Upper lobe of left lung (tissue), 6 donors: ENCODE measurements at regions not wholly inside any gene's neighbourhood (a gene's known extent, or its start where the extent isn't known, plus 50 kb on each side); places are given as distances from the start of the nearest gene placed in this dataset.
"Not testable (repeated sequence)": the region's sequence is repeated elsewhere in the genome, so short reads cannot be mapped to it uniquely, and the experiment has no call there.

ENCODE experiments used
- ATAC-seq, 2 donors: fragments of 200-7000 bp; cut with Tn5 transposase; one replicate each; pipeline ENCODE4 v1.9.1; 2022; ENCODE audit warnings: mild to moderate bottlenecking in 2 of 2, moderate library complexity in 2 of 2; ENCODE audit not compliant: low FRiP score in 2 of 2
- DNase-seq, 2 donors: peaks; one replicate each; pipeline ENCODE4 v3.0.0-alpha.2; 2019 to 2020
- H3K27ac ChIP-seq, 4 donors: fragments of 200-600 bp; sonication (generic); one replicate each; pipeline ENCODE4 v1.5.1; 2016 to 2019
- H3K27me3 ChIP-seq, 4 donors: fragments of 200-600 bp; sonication (generic); one replicate each; pipeline ENCODE4 v1.5.1; 2017 to 2019
- H3K36me3 ChIP-seq, 4 donors: fragments of 200-600 bp; sonication (generic); one replicate each; pipeline ENCODE4 v1.5.1; 2016 to 2019
- H3K4me1 ChIP-seq, 4 donors: fragments of 200-600 bp; sonication (generic); one replicate each; pipeline ENCODE4 v1.5.1; 2018 to 2019
- H3K4me3 ChIP-seq, 4 donors: fragments of 200-600 bp; sonication (generic); one replicate each; pipeline ENCODE4 v1.5.1; 2017 to 2019; ENCODE audit warnings: mild to moderate bottlenecking in 2 of 4, moderate library complexity in 1 of 4
- H3K9me3 ChIP-seq, 4 donors: fragments of 200-600 bp; sonication (generic); one replicate each; pipeline ENCODE4 v1.5.1; 2018 to 2019
- EP300 ChIP-seq, 4 donors: sonication (generic); formaldehyde crosslinking; IDR thresholded peaks; one replicate each; pipeline ENCODE4 v1.5.1; 2017; ENCODE audit warnings: antibody characterized with exemption in 4 of 4, control low read depth in 2 of 4
- POLR2A ChIP-seq, 4 donors: fragments of 450-650 bp; IDR thresholded peaks; one replicate each; pipeline ENCODE4 v1.5.1; 2016 to 2017; ENCODE audit warnings: antibody characterized with exemption in 4 of 4, mild to moderate bottlenecking in 2 of 4
- POLR2AphosphoS5 ChIP-seq, 2 donors: sonication (generic); formaldehyde crosslinking; IDR thresholded peaks; one replicate each; pipeline ENCODE4 v1.5.1; 2017; ENCODE audit warnings: antibody characterized with exemption in 2 of 2
- WGBS, 2 donors: methylation state at CpG; one replicate each; pipeline ENCODE4 v1.1.5; 2017 to 2018; 5-methylcytosine and 5-hydroxymethylcytosine counted together
- TF ChIP-seq, protein P1 (sequence below), 6 experiments: fragments of 450-650 bp in 4 of 6; fragments of 200-600 bp in 2 of 6; sonication (generic) in 2 of 6; IDR thresholded peaks; one replicate each; pipeline ENCODE4 v1.5.1; 2016 to 2019; ENCODE audit warnings: antibody characterized with exemption in 6 of 6
- donor health status: DM: no; HTN: no; CAD: no; lungs with moderate emphysema.
- donor health status: DM: no; HTN: yes; CAD: no; lungs with severe emphysema.

DNA sequence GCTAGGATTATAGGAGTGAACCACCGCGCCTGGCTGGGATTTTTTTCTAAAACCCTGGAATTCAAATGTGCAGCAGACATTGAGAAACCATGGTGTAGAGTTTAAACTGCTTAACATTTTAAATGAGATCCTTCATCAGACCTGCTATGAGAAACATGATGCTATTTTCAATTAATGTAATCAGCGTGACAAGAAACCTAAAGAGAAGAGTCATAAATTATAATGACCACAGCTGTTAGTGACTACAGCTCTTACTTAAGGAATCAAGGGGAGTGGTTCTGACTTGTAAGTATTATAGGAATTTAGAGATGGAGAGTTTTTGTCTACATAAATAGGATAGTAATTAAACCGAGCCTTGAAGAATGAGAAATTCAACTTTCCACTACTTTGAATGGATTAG is 170.6 kb downstream of the BARX2 start:
- no peaks in the 10 kb centered on the region for H3K4me1 ChIP-seq
- H3K27ac ChIP-seq: no peak overlapping the region
- TF ChIP-seq EP300 (IDR thresholded peaks at IDR 0.05) (no peak), POLR2A (IDR thresholded peaks at IDR 0.05) (no peak), POLR2AphosphoS5 (IDR thresholded peaks at IDR 0.05) (no peak)
- TF ChIP-seq, protein P1, sequence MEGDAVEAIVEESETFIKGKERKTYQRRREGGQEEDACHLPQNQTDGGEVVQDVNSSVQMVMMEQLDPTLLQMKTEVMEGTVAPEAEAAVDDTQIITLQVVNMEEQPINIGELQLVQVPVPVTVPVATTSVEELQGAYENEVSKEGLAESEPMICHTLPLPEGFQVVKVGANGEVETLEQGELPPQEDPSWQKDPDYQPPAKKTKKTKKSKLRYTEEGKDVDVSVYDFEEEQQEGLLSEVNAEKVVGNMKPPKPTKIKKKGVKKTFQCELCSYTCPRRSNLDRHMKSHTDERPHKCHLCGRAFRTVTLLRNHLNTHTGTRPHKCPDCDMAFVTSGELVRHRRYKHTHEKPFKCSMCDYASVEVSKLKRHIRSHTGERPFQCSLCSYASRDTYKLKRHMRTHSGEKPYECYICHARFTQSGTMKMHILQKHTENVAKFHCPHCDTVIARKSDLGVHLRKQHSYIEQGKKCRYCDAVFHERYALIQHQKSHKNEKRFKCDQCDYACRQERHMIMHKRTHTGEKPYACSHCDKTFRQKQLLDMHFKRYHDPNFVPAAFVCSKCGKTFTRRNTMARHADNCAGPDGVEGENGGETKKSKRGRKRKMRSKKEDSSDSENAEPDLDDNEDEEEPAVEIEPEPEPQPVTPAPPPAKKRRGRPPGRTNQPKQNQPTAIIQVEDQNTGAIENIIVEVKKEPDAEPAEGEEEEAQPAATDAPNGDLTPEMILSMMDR (IDR thresholded peaks at IDR 0.05): no peak
- H3K27me3 ChIP-seq: no peaks in the 10 kb centered on the region
- no peaks in the 10 kb centered on the region for H3K9me3 ChIP-seq
- ATAC-seq: no peak
- no peak overlapping the region for H3K4me3 ChIP-seq
- no peaks in the 10 kb centered on the region for H3K36me3 ChIP-seq
- DNase-seq: no peak
- 88 to 91% methylated on average over 4 of the region's 4 CpGs for WGBS, 2 donors

DNA sequence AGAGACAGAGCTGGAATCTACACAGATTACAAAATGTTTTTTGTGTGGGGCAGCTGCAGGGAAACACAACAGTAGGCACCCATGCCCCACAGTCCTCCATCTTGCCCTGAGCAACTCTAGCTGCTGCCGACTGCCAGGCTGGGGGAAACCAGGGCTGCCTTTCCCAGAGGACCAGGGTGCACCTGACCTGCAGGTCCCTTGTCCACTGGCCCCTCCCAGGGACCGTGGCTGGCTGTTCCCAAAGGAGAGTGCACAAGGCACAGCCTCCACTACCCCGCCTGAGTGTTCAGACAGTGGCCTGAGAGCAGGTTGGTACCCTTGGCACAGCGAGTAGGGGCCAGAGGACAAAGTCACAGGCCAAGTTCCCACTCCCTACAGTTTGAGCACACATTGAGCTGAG is 181.8 kb downstream of the BARX2 start:
- ATAC-seq (peak in 1 of 2 donors; percentile 30), DNase-seq (no peak)
- H3K9me3 ChIP-seq: no peaks in the 10 kb centered on the region
- H3K36me3 ChIP-seq: no peaks in the 10 kb centered on the region
- no peak overlapping the region for H3K27ac ChIP-seq
- H3K4me3 ChIP-seq: no peak overlapping the region
- H3K27me3 ChIP-seq: no peaks in the 10 kb centered on the region
- TF ChIP-seq POLR2A (IDR thresholded peaks at IDR 0.05) (no peak), POLR2AphosphoS5 (IDR thresholded peaks at IDR 0.05) (no peak), EP300 (IDR thresholded peaks at IDR 0.05) (no peak)
- TF ChIP-seq, protein P1 (IDR thresholded peaks at IDR 0.05): no peak
- 20 to 84% methylated on average over 1 to 4 of the region's 4 CpGs for WGBS, 2 donors
- H3K4me1 ChIP-seq: no peaks in the 10 kb centered on the region

DNA sequence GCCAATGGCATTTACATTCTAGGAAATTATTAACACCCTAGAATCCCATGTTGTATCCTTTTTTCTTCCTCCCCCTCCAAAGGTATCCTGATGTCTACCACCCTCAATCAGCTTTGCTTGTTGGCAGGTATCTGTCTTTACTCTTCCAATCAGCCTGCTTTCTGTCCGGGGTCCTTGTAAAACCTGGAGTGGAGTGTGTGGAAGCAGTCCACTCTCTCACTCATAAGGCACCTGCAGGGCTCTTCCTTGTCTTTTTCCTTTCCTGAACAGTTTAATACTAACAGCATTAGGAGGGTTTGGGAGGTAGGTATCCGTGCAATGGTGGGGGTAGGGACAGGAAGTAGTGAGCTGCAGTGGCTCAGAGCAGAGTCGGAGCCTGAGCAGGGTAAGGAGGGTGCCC is 193.4 kb downstream of the BARX2 start:
- no peak for TF ChIP-seq POLR2AphosphoS5 (IDR thresholded peaks at IDR 0.05)
- TF ChIP-seq, protein P1 (IDR thresholded peaks at IDR 0.05): no peak
- no peak for TF ChIP-seq POLR2A (IDR thresholded peaks at IDR 0.05)
- TF ChIP-seq EP300 (IDR thresholded peaks at IDR 0.05): no peak
- peaks cover 0 to 14% (median 0%) of the 10 kb centered on the region in 4 donors for H3K9me3 ChIP-seq
- ATAC-seq (no peak), DNase-seq (no peak)
- H3K4me1 ChIP-seq: no peaks in the 10 kb centered on the region
- H3K27me3 ChIP-seq: no peaks in the 10 kb centered on the region
- no peak overlapping the region for H3K27ac ChIP-seq
- WGBS, 2 donors: 73 to 87% methylated on average over 3 of the region's 3 CpGs
- no peak overlapping the region for H3K4me3 ChIP-seq
- H3K36me3 ChIP-seq: no peaks in the 10 kb centered on the region

DNA sequence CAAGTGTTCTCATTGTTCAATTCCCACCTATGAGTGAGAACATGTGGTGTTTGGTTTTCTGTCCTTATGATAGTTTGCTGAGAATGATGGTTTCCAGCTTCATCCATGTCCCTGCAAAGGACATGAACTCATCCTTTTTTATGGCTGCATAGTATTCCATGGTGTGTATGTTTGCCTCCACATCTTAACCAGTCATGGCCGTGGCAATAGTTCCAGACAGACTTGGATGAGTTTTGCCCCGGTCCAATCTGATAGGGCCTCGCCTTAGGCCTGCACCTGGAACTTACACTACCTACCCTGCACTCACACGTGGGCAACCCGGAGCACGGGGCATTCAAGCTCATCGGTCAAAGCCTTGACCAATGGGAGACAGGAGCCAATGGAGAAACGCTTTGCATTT is 197.0 kb downstream of the BARX2 start:
- H3K4me1 ChIP-seq, ATAC-seq, H3K27me3 ChIP-seq, H3K4me3 ChIP-seq, H3K27ac ChIP-seq, H3K36me3 ChIP-seq, DNase-seq: not testable (repeated sequence)
- WGBS, 2 donors: 94 to 99% methylated on average over 8 of the region's 8 CpGs
- H3K9me3 ChIP-seq: peaks cover 0 to 14% (median 0%) of the 10 kb centered on the region in 4 donors

DNA sequence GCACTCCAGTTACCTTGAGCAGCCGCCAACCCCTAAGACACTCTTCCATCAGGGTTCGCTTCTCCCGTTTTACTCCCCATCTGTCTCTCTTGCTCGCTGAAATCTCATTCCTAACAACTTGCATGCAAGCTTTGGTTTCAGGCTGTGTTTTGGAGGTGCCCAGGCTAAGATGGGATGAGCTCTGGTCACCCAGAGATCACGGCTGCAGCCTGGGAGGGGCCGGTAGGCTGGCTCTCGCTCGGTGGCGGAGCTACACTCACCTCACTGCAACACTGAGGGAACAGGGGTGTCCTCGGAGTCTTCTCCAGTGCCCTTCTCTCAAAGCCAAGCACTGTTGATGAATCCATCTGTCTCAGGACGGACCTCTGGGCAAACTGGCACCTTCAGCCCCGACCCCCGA is 197.5 kb downstream of the BARX2 start:
- Histone ChIP-seq H3K27me3 (no peaks in the 10 kb centered on the region), H3K27ac (no peak overlapping the region), H3K36me3 (no peaks in the 10 kb centered on the region), H3K9me3 (peaks cover 0 to 14% (median 0%) of the 10 kb centered on the region in 4 donors), H3K4me1 (no peaks in the 10 kb centered on the region), H3K4me3 (no peak overlapping the region)
- TF ChIP-seq POLR2AphosphoS5 (IDR thresholded peaks at IDR 0.05) (no peak), EP300 (IDR thresholded peaks at IDR 0.05) (no peak), POLR2A (IDR thresholded peaks at IDR 0.05) (no peak)
- TF ChIP-seq, protein P1 (IDR thresholded peaks at IDR 0.05): no peak
- ATAC-seq (no peak), DNase-seq (peak in 1 of 2 donors; percentile 34)
- WGBS, 2 donors: 90 to 91% methylated on average over 13 of the region's 13 CpGs
